Psoas muscle (tissue), 7 donors: ENCODE measurements at regions not wholly inside any gene's neighbourhood (a gene's known extent, or its start where the extent isn't known, plus 50 kb on each side); places are given as distances from the start of the nearest gene placed in this dataset.
"Not testable (repeated sequence)": the region's sequence is repeated elsewhere in the genome, so short reads cannot be mapped to it uniquely, and the experiment has no call there.

Experiments used
- ATAC-seq, 4 donors: fragments of 200-7000 bp; cut with Tn5 transposase; one replicate each; pipeline ENCODE4 v1.9.1; 2020; ENCODE audit warnings: moderate library complexity in 3 of 4, mild to moderate bottlenecking in 2 of 4
- DNase-seq, 2 donors: peaks; one replicate each; pipeline ENCODE4 v3.0.0-alpha.2; 2020
- H3K27ac ChIP-seq: fragments of 200-600 bp; one replicate; pipeline ENCODE4 v1.8.0; 2022
- H3K27me3 ChIP-seq, 3 donors: fragments of 200-600 bp in 1 of 3; one replicate each; pipeline versions ENCODE4 v1.6.1 to v1.8.0; 2013 to 2022; ENCODE audit warnings: low read length in 2 of 3, mild to moderate bottlenecking in 2 of 3, moderate library complexity in 1 of 3; ENCODE audit not compliant: insufficient read depth in 3 of 3
- H3K36me3 ChIP-seq, 2 donors: fragments of 200-600 bp in 1 of 2; one replicate each; pipeline versions ENCODE4 v1.6.1 to v1.8.0; 2013 to 2022; ENCODE audit warnings: low read depth in 1 of 2, mild to moderate bottlenecking in 1 of 2, moderate library complexity in 1 of 2; ENCODE audit not compliant: insufficient read depth in 1 of 2
- H3K4me1 ChIP-seq: fragments of 200-600 bp; one replicate; pipeline ENCODE4 v1.8.0; 2022
- H3K4me3 ChIP-seq: fragments of 200-600 bp; one replicate; pipeline ENCODE4 v1.8.0; 2022; ENCODE audit warnings: mild to moderate bottlenecking
- H3K9me3 ChIP-seq: fragments of 200-600 bp; one replicate; pipeline ENCODE4 v1.8.0; 2022
- CTCF ChIP-seq: fragments of 200-600 bp; IDR thresholded peaks from one replicate; pipeline ENCODE4 v1.8.0; 2022; ENCODE audit warnings: antibody characterized with exemption
- WGBS, 3 donors: extraction: QIAGEN DNeasy Blood & Tissue Kit; methylation state at CpG; one replicate each; pipeline versions ENCODE4 v1.1.6 to v1.1.7; 2013; 5-methylcytosine and 5-hydroxymethylcytosine counted together
- intact Hi-C, 2 donors: fragments of 100-400 bp; cut with DNase I; formaldehyde crosslinking; loops; one replicate each; pipeline versions ENCODE4 v1.11.0 to v1.14.2; 2022
- donor health status: healthy with polysubstance abuse.
- donor health status: DM: no; HTN: no; CAD: no; lungs with moderate emphysema.
- donor health status: Bipolar disorder and iron deficiency.
- donor health status: healthy.
- donor health status: DM: yes; HTN: yes; CAD: no.
- donor health status: DM: no; HTN: no; CAD: no.
- donor health status: DM: yes; HTN: yes; CAD: no.

DNA sequence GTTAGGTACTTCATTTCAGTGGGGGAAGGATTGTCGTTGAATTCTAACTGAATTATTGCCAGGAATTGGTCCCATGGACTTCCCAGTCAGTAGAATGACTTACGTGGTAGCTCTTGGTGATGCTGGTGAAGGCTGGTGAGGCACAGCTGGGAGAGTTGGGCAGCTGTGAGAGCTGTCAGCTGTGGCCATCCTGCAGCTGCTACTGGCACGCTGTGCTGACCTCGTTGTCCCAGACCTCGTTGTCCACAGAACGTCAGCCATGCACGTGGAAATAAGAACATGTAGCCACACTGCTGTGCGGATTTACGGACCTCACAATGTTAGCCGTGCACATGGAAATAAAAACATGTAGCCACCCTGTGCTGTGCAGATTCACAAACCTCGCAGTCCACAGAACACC is 102.3 kb downstream of the NPIPB11 start:
- TF ChIP-seq CTCF = no peak
- WGBS, 3 donors = 26 to 37% (median 29%) methylated on average over 11 of the region's 11 CpGs
- Histone ChIP-seq H3K4me3 (no peak overlapping the region), H3K27me3 (no peaks in the 10 kb centered on the region), H3K4me1 (no peaks in the 10 kb centered on the region), H3K9me3 (no peaks in the 10 kb centered on the region), H3K27ac (no peak overlapping the region), H3K36me3 (no peaks in the 10 kb centered on the region)
- ATAC-seq (peak in 2 of 4 donors; percentile 45 to 63), DNase-seq (no peak)
- intact Hi-C loops = no loop called here

DNA sequence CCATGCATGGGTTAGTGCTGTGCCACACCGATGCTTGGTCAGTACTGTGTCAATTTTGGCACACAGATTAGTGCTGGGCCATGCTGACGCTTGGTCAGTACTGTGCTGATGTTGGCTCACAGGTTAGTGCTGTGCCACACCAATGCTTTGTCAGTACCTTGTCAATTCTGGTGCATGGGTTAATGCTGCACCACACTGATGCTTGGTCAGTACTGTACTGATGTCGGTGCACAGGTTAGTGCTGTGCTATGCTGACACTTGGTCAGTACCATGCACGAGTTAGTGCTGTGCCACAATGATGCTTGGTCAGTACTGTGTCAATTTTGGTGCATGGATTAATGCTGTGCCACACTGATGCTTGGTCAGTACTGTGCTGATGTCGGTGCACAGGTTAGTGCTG is 103.0 kb downstream of the NPIPB11 start:
- intact Hi-C loops = no loop called here
- no peaks in the 10 kb centered on the region for H3K36me3 ChIP-seq
- H3K4me3 ChIP-seq = no peak overlapping the region
- no peak for DNase-seq
- 96 to 98% (median 97%) methylated on average over 5 of the region's 5 CpGs for WGBS, 3 donors
- ATAC-seq = no peak
- no peaks in the 10 kb centered on the region for H3K4me1 ChIP-seq
- H3K27me3 ChIP-seq = no peaks in the 10 kb centered on the region
- no peak overlapping the region for H3K27ac ChIP-seq
- no peak for TF ChIP-seq CTCF
- H3K9me3 ChIP-seq = no peaks in the 10 kb centered on the region

DNA sequence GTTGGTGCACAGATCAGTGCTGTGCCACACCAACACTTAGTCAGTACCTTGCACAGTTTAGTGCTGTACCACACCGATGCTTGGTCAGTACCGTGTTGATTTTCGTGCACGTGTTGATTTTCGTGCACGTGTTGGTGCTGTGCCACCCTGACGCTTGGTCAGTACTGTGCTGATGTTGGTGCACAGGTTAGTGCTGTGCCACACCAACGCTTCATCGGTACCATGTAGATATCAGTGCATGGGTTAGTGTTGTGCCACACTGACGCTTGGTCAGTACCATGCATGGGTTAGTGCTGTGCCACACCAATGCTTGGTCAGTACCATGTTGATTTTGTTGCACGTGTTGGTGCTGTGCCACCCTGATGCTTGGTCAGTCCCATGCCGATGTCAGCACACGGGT is 103.5 kb downstream of the NPIPB11 start:
- H3K36me3 ChIP-seq = no peaks in the 10 kb centered on the region
- no peaks in the 10 kb centered on the region for H3K4me1 ChIP-seq
- H3K27ac ChIP-seq = no peak overlapping the region
- 95 to 98% (median 98%) methylated on average over 13 of the region's 13 CpGs for WGBS, 3 donors
- TF ChIP-seq CTCF = no peak
- no peak overlapping the region for H3K4me3 ChIP-seq
- no peak for DNase-seq
- ATAC-seq = no peak
- no peaks in the 10 kb centered on the region for H3K9me3 ChIP-seq
- H3K27me3 ChIP-seq = no peaks in the 10 kb centered on the region
- intact Hi-C loops = no loop called here

GRCh38 chr16:29302433-29302832 is 104.1 kb downstream of the NPIPB11 start:
- H3K4me3 ChIP-seq, H3K27me3 ChIP-seq, intact Hi-C loops, H3K4me1 ChIP-seq, H3K9me3 ChIP-seq, ATAC-seq, H3K36me3 ChIP-seq, H3K27ac ChIP-seq, DNase-seq: not testable (repeated sequence)
- 96% methylated on average over 20 of the region's 20 CpGs for WGBS, 3 donors

DNA sequence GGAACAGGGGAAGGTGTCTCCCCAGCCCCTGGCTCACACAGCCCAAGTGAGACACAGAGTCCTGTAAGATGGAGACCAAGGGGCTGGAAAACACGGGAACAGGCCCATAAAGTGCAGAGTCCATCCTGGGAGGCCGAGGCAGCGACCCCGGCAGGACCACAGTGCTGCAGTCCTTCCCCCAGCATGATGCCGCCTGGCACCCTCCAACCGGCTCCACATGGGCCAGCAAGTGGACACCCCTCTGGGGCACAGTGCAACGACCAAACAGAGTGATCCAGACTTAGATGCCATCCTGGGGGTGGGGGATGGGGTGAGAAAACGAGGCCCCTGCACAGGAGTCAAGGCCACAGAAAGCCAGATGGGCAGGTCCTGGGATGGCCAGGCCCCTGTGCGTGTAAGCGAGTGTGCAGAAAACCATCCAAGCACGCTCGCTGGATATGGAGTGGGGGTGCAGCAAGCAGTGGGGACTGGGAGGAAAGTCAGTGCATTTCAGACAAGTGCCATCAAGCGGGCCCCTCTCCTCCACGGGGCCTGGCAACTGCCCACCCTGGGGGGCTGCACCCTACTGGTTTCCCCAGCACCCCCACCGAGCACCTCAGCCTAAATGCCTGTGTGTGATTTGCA is 104.7 kb downstream of the NPIPB11 start:
- intact Hi-C loops, H3K27me3 ChIP-seq, ATAC-seq, H3K4me1 ChIP-seq, H3K9me3 ChIP-seq, H3K4me3 ChIP-seq, H3K36me3 ChIP-seq, H3K27ac ChIP-seq, DNase-seq: not testable (repeated sequence)
- WGBS, 3 donors = 90 to 93% (median 92%) methylated on average over 14 to 15 of the region's 15 CpGs

DNA sequence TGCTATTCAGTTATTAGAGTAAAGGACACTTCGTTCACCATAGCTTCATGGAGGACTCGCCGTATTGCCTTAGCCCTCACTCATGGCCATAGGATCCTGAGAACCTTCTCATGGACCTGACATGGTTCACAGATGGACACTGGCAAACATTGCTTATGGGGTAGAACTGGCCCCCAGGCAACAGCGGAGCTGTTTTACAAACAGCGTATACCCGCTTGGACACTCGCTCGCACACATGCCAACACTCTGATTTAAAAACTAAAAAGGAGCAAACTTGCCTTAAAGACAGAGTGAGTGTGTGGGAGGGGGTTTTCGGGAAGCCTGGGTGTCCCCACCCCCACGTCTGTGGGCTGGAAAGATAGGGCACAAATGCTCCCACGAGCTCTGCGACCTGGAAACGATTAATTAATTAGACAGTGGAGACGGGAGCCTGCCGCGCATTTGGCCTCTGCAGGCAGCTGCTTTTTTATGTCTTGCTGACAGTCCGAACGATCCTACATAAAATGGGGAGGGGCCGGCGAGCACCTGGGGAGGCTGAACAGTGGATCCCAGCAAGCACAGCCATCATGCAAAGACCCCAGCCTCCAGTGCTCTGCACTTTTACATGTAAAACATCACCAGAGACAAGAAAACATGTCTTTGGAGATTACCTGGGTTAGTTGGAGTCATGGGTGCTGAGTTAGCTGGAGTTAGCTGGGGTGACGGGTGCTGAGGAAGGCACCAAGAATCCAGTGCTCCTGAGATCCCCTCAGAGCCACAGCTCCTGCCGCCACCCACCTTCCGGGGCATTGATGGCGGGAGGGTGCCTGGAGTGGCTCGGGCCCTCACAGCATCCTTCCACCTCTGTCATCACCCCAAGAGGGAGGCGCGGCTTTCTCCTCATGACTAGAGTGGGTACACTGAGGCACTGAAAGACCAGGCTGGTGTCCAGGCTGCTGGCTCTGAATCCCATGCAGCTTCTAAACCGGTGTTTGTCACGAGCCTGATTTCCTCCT is 105.7 kb downstream of the NPIPB11 start:
- H3K9me3 ChIP-seq, H3K27ac ChIP-seq, H3K27me3 ChIP-seq, H3K4me1 ChIP-seq, intact Hi-C loops, H3K4me3 ChIP-seq, DNase-seq, H3K36me3 ChIP-seq: not testable (repeated sequence)
- 51 to 59% (median 52%) methylated on average over 19 to 29 of the region's 29 CpGs for WGBS, 3 donors
- ATAC-seq = peak in 1 of 4 donors; percentile 21

- H3K27me3 ChIP-seq, H3K27ac ChIP-seq, intact Hi-C loops, H3K9me3 ChIP-seq, H3K4me3 ChIP-seq, H3K4me1 ChIP-seq, H3K36me3 ChIP-seq: not testable (repeated sequence)
- WGBS, 3 donors = 48 to 71% (median 49%) methylated on average over 7 of the region's 7 CpGs
- DNase-seq (peak; percentile 68 to 71), ATAC-seq (peak; percentile 55 to 76 (median 62))
Observed at GRCh38 chr16:29300030-29300491, 106.5 kb downstream of the NPIPB11 start.

DNA sequence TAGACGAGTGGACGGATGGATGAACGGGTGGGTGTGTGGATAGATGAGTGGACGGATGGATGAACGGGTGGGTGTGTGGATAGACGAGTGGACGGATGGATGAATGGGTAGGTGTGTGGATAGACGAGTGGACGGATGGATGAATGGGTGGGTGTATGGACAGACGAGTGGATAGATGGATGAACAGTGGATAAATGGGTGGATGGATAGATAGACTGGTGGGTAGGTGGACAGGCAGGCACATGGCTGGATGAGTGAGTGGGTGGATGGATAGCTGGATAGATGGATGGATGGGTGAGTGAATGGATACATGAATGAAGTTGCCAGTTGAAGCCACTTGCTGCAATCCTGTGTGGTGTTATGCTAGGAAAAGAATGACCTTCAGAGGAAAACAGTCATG is 107.5 kb downstream of the NPIPB11 start:
- intact Hi-C loops, H3K27ac ChIP-seq, H3K36me3 ChIP-seq, H3K27me3 ChIP-seq, ATAC-seq, H3K4me3 ChIP-seq, DNase-seq, H3K4me1 ChIP-seq, H3K9me3 ChIP-seq: not testable (repeated sequence)
- 90 to 96% (median 94%) methylated on average over 7 to 8 of the region's 10 CpGs for WGBS, 3 donors
